ENCODE measurements at regions not wholly inside any gene's neighbourhood (a gene's known extent, or its start where the extent isn't known, plus 50 kb on each side); places are given as distances from the start of the nearest gene placed in this dataset.

DNA sequence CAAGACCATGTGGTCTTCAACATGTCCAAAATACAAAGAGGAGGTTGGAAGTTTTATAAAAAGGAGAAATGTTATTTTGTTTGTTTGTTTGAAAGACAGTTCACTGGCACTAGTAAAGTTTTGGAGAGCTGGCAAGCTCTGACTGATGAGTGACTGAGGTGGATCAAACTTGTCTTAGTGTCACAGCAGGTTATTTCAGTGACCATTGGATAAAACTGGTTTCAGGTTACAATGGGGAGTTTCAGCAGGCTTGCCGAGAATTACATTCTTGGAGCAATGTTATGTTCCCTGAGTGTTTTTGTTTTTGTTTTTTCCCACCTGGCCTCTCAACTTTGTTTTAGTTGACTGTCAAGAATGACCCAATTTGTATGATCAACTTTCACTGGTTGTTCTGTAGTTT, 414.5 kb upstream of the ARHGEF26 start:
- Mint-ChIP-seq H3K4me1 (ENCODE audit: low read depth) (no peaks in the 10 kb centered on the region), H3K36me3 (ENCODE audit: low read depth) (no peaks in the 10 kb centered on the region), H3K27me3 (ENCODE audit: low read depth) (peaks cover 2% of the 10 kb centered on the region), H3K9me3 (ENCODE audit: insufficient read depth) (no peaks in the 10 kb centered on the region), H3K27ac (no peak overlapping the region), H3K4me3 (no peak overlapping the region)
- CTCF ChIA-PET: no interaction called here
- POLR2A ChIA-PET: no interaction called here
- DNase-seq (no peak), ATAC-seq (no peak)

DNA sequence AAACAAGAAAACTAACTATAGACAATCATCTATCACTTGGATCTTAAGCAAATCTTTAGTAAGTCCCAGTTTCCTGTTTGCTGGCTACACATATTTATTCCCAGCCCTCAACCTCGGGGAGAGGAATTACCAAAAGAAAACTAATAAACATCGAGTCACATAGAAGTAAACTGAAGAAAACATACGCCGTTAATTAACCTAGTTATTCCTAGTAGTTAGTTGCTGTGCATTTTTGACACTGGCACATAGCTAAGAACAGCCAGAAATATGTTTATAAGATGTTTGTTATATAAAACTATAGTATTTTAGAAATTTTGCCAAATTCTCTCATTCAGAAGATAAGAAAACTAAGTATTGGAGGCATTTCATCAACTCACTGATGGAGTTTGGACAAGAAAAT, 407.2 kb upstream of the ARHGEF26 start:
- CTCF ChIA-PET: no interaction called here
- no peaks in the 10 kb centered on the region for H3K27me3 Mint-ChIP-seq (ENCODE audit: low read depth)
- H3K36me3 Mint-ChIP-seq (ENCODE audit: low read depth): no peaks in the 10 kb centered on the region
- no peaks in the 10 kb centered on the region for H3K9me3 Mint-ChIP-seq (ENCODE audit: insufficient read depth)
- DNase-seq (no peak), ATAC-seq (no peak)
- POLR2A ChIA-PET: no interaction called here
- H3K4me1 Mint-ChIP-seq (ENCODE audit: low read depth): no peaks in the 10 kb centered on the region
- no peak overlapping the region for H3K4me3 Mint-ChIP-seq
- no peak overlapping the region for H3K27ac Mint-ChIP-seq

DNA sequence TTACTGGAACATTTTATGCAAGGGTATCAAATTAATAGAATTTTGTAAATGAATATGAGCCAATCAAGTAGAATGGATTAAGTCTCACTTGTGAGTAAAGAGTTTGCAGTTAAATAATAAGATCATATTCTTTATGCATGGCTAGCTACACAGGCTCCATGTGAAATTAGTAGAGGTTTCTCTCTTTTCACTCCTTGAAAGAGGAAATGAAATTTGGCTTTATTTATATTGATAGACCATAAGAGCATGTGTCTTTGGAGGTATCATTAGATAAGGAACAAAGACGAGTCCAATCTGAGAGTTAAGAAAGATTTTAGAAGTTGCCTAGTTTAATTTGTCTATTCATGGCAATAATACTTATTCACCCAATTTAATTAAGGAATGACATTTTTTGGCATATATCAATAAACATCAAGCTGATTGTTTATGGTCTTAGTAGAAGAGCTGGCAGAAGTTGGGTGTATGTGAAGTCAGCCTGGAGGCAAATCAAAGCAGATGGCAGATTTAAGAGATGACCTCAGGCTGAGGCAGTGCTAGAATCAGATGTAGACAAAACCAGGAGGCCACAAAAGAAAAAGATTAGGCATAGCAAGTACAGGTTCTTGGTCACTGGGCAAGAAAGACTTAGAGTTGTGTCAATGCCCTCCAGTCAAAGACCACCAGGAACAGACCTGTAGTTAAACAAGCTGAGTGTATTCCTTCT, 406.5 kb upstream of the ARHGEF26 start:
- no peaks in the 10 kb centered on the region for H3K9me3 Mint-ChIP-seq (ENCODE audit: insufficient read depth)
- no peaks in the 10 kb centered on the region for H3K27me3 Mint-ChIP-seq (ENCODE audit: low read depth)
- ATAC-seq (no peak), DNase-seq (no peak)
- POLR2A ChIA-PET: interaction anchor here (0.7 kb wide), 1 partner anchor 855 kb away, joined by 3 read pairs; no protein-coding TSS in a partner anchor
- no peak overlapping the region for H3K27ac Mint-ChIP-seq
- H3K4me3 Mint-ChIP-seq: no peak overlapping the region
- no peaks in the 10 kb centered on the region for H3K4me1 Mint-ChIP-seq (ENCODE audit: low read depth)
- CTCF ChIA-PET: no interaction called here
- H3K36me3 Mint-ChIP-seq (ENCODE audit: low read depth): no peaks in the 10 kb centered on the region

DNA sequence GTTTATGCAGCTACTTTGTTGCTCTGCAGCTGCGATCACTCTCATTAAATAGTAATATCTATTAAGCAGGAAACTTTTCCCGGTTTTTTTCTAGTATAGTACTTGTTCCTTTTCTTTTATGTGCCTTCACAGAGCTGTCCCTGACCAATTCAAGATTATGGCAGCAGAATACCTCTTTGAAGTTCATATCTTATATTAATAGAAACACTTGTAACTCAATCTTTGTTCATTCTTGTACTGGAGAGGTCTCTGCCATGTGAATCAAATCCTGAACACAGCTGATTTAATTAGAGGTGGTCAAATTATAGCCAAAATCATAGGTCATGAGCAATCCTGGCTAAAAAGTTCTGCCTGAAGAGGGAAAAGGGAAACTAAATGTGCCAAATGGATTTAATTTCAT, 399.0 kb upstream of the ARHGEF26 start:
- POLR2A ChIA-PET: no interaction called here
- H3K9me3 Mint-ChIP-seq (ENCODE audit: insufficient read depth): no peaks in the 10 kb centered on the region
- H3K27ac Mint-ChIP-seq: no peak overlapping the region
- no peaks in the 10 kb centered on the region for H3K27me3 Mint-ChIP-seq (ENCODE audit: low read depth)
- CTCF ChIA-PET: no interaction called here
- no peaks in the 10 kb centered on the region for H3K36me3 Mint-ChIP-seq (ENCODE audit: low read depth)
- no peak for ATAC-seq
- no peak overlapping the region for H3K4me3 Mint-ChIP-seq
- DNase-seq: no peak
- no peaks in the 10 kb centered on the region for H3K4me1 Mint-ChIP-seq (ENCODE audit: low read depth)

DNA sequence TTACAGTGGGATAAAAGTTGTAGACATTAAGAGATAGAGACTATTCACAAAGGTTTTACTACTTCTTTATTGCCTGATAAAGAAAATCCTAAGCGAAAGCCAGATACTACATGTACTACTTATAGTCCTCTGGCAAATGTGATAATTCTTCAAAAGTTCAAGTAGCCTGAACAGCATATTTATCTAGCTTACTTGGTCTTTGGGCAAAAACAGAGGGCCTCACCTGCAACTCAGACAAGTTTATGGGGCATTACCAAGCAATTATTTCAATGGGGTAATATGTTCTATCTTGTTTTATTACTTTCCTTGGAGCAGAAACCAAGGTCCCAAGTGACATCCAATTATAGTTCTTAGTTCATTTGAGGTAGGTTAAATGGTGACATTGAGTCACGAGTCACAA, 390.1 kb upstream of the ARHGEF26 start:
- H3K27ac Mint-ChIP-seq: no peak overlapping the region
- no peak for ATAC-seq
- H3K4me3 Mint-ChIP-seq: no peak overlapping the region
- ChIA-PET CTCF (no interaction called here), POLR2A (interaction anchor here (0.6 kb wide), 1 partner anchor 231 kb away, joined by 3 read pairs; no protein-coding TSS in a partner anchor)
- DNase-seq: no peak
- no peaks in the 10 kb centered on the region for H3K9me3 Mint-ChIP-seq (ENCODE audit: insufficient read depth)
- H3K27me3 Mint-ChIP-seq (ENCODE audit: low read depth): no peaks in the 10 kb centered on the region
- no peaks in the 10 kb centered on the region for H3K36me3 Mint-ChIP-seq (ENCODE audit: low read depth)
- H3K4me1 Mint-ChIP-seq (ENCODE audit: low read depth): no peaks in the 10 kb centered on the region

DNA sequence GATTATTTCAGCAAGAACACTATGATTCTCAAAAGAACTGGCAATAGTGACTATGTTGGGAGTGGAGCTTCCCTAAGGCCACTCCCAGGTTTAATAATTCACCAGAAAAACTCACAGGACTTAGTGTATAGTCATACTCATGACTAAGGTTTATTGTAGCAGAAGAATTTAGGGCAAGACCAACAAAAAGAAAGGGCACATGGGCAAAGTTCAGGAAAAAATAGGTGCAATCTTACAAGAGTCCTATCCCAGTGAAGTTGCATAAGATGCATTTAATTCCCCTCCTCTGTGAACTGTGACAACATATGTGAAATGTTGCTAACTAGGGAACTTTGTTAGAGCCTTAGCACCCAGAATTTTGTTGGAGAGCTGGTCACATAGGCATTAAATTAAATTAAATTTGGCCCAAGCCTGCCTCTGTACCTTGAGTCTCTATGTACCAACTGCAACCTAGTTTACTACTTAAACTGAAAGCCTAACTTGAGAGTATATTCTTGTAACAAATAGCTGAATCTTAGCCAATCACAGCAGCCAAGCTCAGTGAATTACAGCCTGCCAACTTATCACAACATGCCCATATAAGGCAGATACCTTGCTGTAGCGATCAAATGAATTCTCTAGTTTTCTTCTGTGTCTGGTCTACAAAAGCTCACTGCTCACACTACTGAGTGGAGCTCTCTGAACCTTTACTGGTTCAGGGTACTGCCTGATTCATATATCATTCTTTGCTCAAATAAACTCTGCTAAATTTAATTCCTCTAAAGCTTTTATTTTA, 386.2 kb upstream of the ARHGEF26 start:
- DNase-seq (no peak), ATAC-seq (no peak)
- no peaks in the 10 kb centered on the region for H3K36me3 Mint-ChIP-seq (ENCODE audit: low read depth)
- no peaks in the 10 kb centered on the region for H3K4me1 Mint-ChIP-seq (ENCODE audit: low read depth)
- CTCF ChIA-PET: no interaction called here
- no peaks in the 10 kb centered on the region for H3K9me3 Mint-ChIP-seq (ENCODE audit: insufficient read depth)
- no peaks in the 10 kb centered on the region for H3K27me3 Mint-ChIP-seq (ENCODE audit: low read depth)
- no peak overlapping the region for H3K27ac Mint-ChIP-seq
- no peak overlapping the region for H3K4me3 Mint-ChIP-seq
- POLR2A ChIA-PET: no interaction called here

DNA sequence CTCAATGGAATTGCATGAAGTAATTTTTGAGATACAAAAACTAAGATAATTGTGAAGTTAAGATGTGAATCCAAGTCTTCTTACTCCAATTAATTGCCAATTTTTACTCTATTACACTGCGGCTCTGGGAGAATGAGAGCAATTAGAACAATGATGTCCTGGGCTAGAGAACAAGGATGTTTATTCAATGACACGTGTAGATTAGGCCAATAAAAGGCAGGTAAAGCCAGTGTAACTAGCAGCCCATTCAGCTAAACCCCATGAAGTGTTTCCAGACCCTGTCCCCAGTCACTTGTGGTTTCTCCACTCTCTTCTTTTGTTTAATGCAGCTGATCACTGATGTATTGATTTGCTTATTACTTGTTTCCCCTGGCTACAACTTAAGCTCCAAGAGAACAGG, 381.1 kb upstream of the ARHGEF26 start:
- no peaks in the 10 kb centered on the region for H3K4me1 Mint-ChIP-seq (ENCODE audit: low read depth)
- ChIA-PET CTCF (no interaction called here), POLR2A (no interaction called here)
- no peak overlapping the region for H3K27ac Mint-ChIP-seq
- H3K4me3 Mint-ChIP-seq: no peak overlapping the region
- DNase-seq: no peak
- no peaks in the 10 kb centered on the region for H3K27me3 Mint-ChIP-seq (ENCODE audit: low read depth)
- H3K9me3 Mint-ChIP-seq (ENCODE audit: insufficient read depth): no peaks in the 10 kb centered on the region
- no peak for ATAC-seq
- no peaks in the 10 kb centered on the region for H3K36me3 Mint-ChIP-seq (ENCODE audit: low read depth)

DNA sequence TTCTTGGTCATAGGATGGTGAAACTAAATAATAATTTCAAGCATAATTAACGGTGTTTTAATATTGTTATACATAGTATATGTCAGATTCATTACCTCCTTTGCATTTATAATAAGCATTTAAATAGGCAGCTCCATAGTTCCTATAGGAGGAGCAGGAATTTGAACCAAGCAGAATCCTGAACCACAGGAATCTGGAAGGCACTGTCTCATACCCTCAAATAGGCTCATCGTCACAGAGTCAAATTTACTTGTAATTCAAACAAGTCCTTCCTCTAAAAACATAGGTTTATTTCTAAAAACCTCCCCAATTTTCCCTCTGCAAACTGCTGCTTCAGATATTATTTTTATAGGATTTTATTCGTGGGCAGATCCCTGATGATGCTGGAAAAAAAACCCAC, 376.3 kb upstream of the ARHGEF26 start:
- Mint-ChIP-seq H3K36me3 (ENCODE audit: low read depth) (no peaks in the 10 kb centered on the region), H3K4me3 (no peak overlapping the region), H3K27ac (no peak overlapping the region), H3K27me3 (ENCODE audit: low read depth) (no peaks in the 10 kb centered on the region), H3K4me1 (ENCODE audit: low read depth) (no peaks in the 10 kb centered on the region), H3K9me3 (ENCODE audit: insufficient read depth) (no peaks in the 10 kb centered on the region)
- no peak for DNase-seq
- no peak for ATAC-seq
- CTCF ChIA-PET: no interaction called here
- POLR2A ChIA-PET: no interaction called here

DNA sequence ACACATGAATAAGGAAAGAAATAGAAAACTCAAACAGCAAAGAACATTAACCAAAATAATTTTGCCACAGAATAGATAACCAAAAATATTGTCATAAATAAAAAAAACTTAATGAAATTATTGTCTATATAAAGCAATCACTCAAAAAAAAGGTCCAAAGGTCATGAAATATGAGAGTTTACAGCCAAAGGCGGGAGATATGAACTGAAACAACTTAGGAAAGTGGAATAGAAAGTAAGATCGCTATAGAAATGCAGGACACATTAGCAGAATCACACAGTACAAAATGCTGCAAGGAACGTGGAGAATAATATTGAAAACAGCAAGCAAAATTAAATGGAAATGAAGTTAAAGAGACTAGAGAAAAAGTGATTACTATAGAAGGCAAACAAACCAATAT, 375.0 kb upstream of the ARHGEF26 start:
- Mint-ChIP-seq H3K4me3 (no peak overlapping the region), H3K27me3 (ENCODE audit: low read depth) (no peaks in the 10 kb centered on the region), H3K36me3 (ENCODE audit: low read depth) (no peaks in the 10 kb centered on the region), H3K27ac (no peak overlapping the region), H3K9me3 (ENCODE audit: insufficient read depth) (no peaks in the 10 kb centered on the region), H3K4me1 (ENCODE audit: low read depth) (no peaks in the 10 kb centered on the region)
- ChIA-PET CTCF (no interaction called here), POLR2A (no interaction called here)
- ATAC-seq (no peak), DNase-seq (no peak)

DNA sequence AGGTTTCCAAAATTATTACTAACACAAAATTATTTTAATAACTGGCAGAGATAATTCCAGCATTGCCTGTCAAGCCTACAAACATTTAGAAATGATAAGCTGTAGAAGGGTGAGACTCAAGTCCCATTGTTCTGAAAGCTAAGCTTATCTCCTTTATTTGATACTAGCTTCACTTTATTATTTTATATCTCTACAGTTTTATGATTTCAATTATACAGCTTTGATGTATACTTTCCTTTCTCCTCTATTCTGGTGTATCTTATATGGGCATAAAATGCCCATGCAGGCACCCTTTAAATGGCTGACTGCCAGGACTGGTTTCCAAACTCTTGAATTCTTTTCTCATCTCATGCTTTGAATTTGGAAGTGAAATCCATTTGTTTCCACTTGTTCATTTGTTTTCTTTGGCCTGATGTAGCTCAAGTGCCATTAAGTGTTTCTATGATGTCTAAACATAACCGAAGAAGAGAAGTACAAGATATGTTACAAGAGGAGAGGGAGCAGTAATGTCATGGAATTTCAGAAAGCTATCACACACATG, 372.1 kb upstream of the ARHGEF26 start:
- DNase-seq (no peak), ATAC-seq (no peak)
- no peaks in the 10 kb centered on the region for H3K27me3 Mint-ChIP-seq (ENCODE audit: low read depth)
- no peak overlapping the region for H3K4me3 Mint-ChIP-seq
- no peak overlapping the region for H3K27ac Mint-ChIP-seq
- no peaks in the 10 kb centered on the region for H3K4me1 Mint-ChIP-seq (ENCODE audit: low read depth)
- ChIA-PET CTCF (interaction anchor here (1.1 kb wide), 1 partner anchor 69 kb away, joined by 3 read pairs; no protein-coding TSS in a partner anchor), POLR2A (no interaction called here)
- H3K36me3 Mint-ChIP-seq (ENCODE audit: low read depth): no peaks in the 10 kb centered on the region
- no peaks in the 10 kb centered on the region for H3K9me3 Mint-ChIP-seq (ENCODE audit: insufficient read depth)

DNA sequence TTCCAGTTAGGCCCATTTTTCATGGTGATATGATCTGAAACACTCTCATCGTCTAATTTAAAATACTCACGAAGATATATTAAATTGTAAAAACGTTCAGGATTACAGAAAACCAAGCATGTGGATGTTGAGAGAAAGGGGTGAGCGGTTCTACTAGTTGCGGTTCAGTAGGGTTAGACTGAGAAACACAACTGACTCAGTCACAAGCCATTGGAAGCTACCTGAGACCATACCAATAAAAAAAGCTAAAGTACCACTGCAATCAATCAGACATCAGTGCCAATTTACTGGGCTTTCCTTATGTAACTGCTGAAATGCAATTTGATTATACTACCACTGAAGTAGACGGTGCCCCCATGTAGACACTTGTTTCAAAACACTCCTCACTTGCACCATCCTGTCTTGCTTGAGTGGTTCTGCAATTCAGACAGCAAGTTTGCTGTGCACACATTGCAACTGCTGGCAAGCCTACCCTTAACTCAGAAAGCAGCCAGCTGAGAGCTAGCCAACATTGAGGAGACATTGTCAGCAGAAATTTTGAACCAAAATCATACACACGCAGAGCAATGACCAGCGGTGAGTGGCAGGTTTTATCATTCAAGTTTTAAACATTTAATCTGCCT, 368.7 kb upstream of the ARHGEF26 start:
- no peaks in the 10 kb centered on the region for H3K36me3 Mint-ChIP-seq (ENCODE audit: low read depth)
- H3K27ac Mint-ChIP-seq: no peak overlapping the region
- H3K9me3 Mint-ChIP-seq (ENCODE audit: insufficient read depth): no peaks in the 10 kb centered on the region
- ChIA-PET CTCF (no interaction called here), POLR2A (no interaction called here)
- ATAC-seq (no peak), DNase-seq (no peak)
- H3K27me3 Mint-ChIP-seq (ENCODE audit: low read depth): no peaks in the 10 kb centered on the region
- H3K4me1 Mint-ChIP-seq (ENCODE audit: low read depth): no peaks in the 10 kb centered on the region
- no peak overlapping the region for H3K4me3 Mint-ChIP-seq

DNA sequence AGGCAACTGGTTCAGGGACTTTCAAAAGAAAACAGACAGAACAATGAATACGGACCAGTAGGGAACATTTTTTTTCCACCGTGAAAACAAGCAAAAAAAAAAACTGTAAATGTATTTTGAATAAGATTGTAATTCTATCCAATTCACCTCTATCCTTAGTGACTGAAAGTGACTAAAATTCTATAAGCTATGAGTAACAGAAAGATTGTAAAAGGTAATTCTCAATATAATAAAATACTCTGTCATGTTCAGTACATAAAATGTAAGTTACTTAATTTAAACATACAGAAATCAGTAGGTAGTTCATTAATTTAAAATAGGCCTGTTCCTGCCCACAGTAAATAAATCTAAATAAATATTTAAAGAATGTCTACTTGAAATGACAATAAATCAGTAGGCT, 368.2 kb upstream of the ARHGEF26 start:
- CTCF ChIA-PET: no interaction called here
- no peak for ATAC-seq
- no peak for DNase-seq
- no peak overlapping the region for H3K27ac Mint-ChIP-seq
- no peak overlapping the region for H3K4me3 Mint-ChIP-seq
- H3K4me1 Mint-ChIP-seq (ENCODE audit: low read depth): no peaks in the 10 kb centered on the region
- POLR2A ChIA-PET: no interaction called here
- no peaks in the 10 kb centered on the region for H3K27me3 Mint-ChIP-seq (ENCODE audit: low read depth)
- H3K9me3 Mint-ChIP-seq (ENCODE audit: insufficient read depth): no peaks in the 10 kb centered on the region
- H3K36me3 Mint-ChIP-seq (ENCODE audit: low read depth): no peaks in the 10 kb centered on the region

All from activated CD8-positive, alpha-beta T cell treated with anti-CD3 and anti-CD28 coated beads, Interleukin-2, amount 10 ng/mL, durations not matched to agents 7 days and 5 days (primary cell).